Activated naive CD4-positive, alpha-beta T cell treated with anti-CD3 and anti-CD28 coated beads, Interleukin-2, amount 10 ng/mL, durations not matched to agents 7 days and 5 days (primary cell): ENCODE measurements at regions not wholly inside any gene's neighbourhood (a gene's known extent, or its start where the extent isn't known, plus 50 kb on each side); places are given as distances from the start of the nearest gene placed in this dataset.

Source experiments
- CTCF ChIA-PET: fragments of 350-600 bp; sonication (Branson Sonifier 250); formaldehyde crosslinking; loops from one replicate; lab custom pipeline; 2021; ENCODE audit warnings: antibody characterized with exemption; lab: Charles Lee
- DNase-seq: peaks from one replicate; pipeline ENCODE4 v3.0.0-alpha.2; 2020
- H3K27ac Mint-ChIP-seq: one replicate; pipeline ENCODE4 v1.8.0; 2021; ENCODE audit warnings: mild to moderate bottlenecking, moderate library complexity, mixed read lengths
- H3K27me3 Mint-ChIP-seq: one replicate; pipeline ENCODE4 v1.8.0; 2021; ENCODE audit warnings: mild to moderate bottlenecking, mixed read lengths
- H3K36me3 Mint-ChIP-seq: one replicate; pipeline ENCODE4 v1.8.0; 2021; ENCODE audit warnings: mixed read lengths
- H3K4me1 Mint-ChIP-seq: one replicate; pipeline ENCODE4 v1.8.0; 2021; ENCODE audit warnings: mixed read lengths
- H3K4me3 Mint-ChIP-seq: one replicate; pipeline ENCODE4 v1.8.0; 2021; ENCODE audit warnings: mild to moderate bottlenecking, moderate library complexity, mixed read lengths
- H3K9me3 Mint-ChIP-seq: one replicate; pipeline ENCODE4 v1.8.0; 2021; ENCODE audit warnings: mixed read lengths

- no peak for DNase-seq
- H3K27me3 Mint-ChIP-seq = no peaks in the 10 kb centered on the region
- no peak overlapping the region for H3K4me3 Mint-ChIP-seq
- no peak overlapping the region for H3K27ac Mint-ChIP-seq
- no peaks in the 10 kb centered on the region for H3K4me1 Mint-ChIP-seq
- no peaks in the 10 kb centered on the region for H3K36me3 Mint-ChIP-seq
- CTCF ChIA-PET = no interaction called here
- no peaks in the 10 kb centered on the region for H3K9me3 Mint-ChIP-seq
Measured at GRCh38 chr12:46884362-46884761, 58.6 kb upstream of the SLC38A4 start.

DNA sequence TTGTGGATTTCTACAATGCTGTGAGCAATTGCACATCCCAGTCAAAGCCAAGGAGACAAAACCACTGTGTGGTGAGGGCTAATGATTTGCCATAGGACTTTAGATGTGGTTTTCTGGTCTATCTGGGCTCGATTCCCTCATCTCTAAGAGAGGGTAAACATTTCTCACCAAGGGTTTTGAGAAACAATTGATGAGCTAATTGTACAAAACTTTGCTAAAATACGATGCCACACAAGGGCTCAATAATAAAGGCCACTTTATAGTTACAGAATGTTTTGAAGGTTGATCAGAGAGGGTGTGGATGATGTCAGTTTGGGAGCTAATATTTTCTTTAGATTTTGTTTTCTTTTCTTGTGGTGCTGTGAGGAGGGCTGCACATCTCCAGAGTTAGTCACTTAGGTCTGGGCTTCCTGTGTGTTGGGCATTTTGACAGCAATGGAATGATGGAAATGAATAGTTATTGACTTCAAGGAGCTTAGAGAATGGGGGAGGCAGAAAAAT, 60.8 kb upstream of the SLC38A4 start:
- no peak for DNase-seq
- Mint-ChIP-seq H3K36me3 (no peaks in the 10 kb centered on the region), H3K27me3 (no peaks in the 10 kb centered on the region), H3K27ac (no peak overlapping the region), H3K9me3 (no peaks in the 10 kb centered on the region), H3K4me3 (no peak overlapping the region), H3K4me1 (no peaks in the 10 kb centered on the region)
- CTCF ChIA-PET = no interaction called here

DNA sequence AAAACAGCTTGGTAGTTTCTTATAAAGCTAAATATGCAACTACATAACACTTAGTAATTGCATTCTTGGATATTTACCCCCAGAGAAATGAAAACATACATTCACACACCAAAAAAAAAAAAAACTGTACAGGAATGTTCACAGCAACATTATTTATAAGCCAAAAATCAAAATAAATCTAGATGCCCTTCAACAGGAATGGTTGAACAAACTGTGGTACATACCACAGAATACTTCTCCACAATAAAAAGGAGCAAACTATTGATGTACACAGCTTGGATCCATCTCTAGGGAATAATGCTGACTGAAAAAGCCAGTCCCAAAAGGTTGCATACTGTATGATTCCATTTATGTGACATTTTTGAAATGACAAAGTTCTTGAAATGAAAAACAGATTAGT, 62.1 kb upstream of the SLC38A4 start:
- no peak for DNase-seq
- Mint-ChIP-seq H3K36me3 (no peaks in the 10 kb centered on the region), H3K9me3 (no peaks in the 10 kb centered on the region), H3K27me3 (peaks cover 4% of the 10 kb centered on the region), H3K27ac (no peak overlapping the region), H3K4me1 (no peaks in the 10 kb centered on the region), H3K4me3 (no peak overlapping the region)
- CTCF ChIA-PET = no interaction called here

- no peak for DNase-seq
- Mint-ChIP-seq H3K4me3 (no peak overlapping the region), H3K36me3 (no peaks in the 10 kb centered on the region), H3K27me3 (peaks cover 4% of the 10 kb centered on the region), H3K9me3 (no peaks in the 10 kb centered on the region), H3K27ac (no peak overlapping the region), H3K4me1 (no peaks in the 10 kb centered on the region)
- CTCF ChIA-PET = no interaction called here
Measured at GRCh38 chr12:46888568-46888967, 62.8 kb upstream of the SLC38A4 start.

DNA sequence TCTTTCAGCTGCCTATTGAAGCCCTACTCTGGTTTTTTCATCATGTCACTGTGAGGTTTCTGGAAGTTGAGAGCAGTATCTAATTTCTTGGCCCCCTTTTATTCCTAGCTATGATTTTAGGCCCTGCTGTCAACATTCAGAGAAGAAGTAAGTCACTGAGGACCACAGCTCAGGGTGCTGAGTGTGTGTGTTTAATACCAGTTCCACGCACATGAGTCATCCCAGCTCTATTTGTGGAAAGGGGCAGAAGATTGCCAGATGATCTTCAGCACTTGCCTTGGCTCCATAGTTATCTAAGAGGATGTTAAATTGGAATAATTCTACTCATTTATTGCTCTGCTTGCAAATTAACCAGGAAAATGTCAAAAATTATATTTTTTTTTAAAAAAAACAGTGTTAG, 65.5 kb upstream of the SLC38A4 start:
- Mint-ChIP-seq H3K4me3 (no peak overlapping the region), H3K9me3 (no peaks in the 10 kb centered on the region), H3K27me3 (peaks cover 4% of the 10 kb centered on the region), H3K36me3 (no peaks in the 10 kb centered on the region), H3K4me1 (no peaks in the 10 kb centered on the region), H3K27ac (no peak overlapping the region)
- CTCF ChIA-PET = no interaction called here
- no peak for DNase-seq

- peaks cover 4% of the 10 kb centered on the region for H3K27me3 Mint-ChIP-seq
- no peaks in the 10 kb centered on the region for H3K36me3 Mint-ChIP-seq
- H3K4me1 Mint-ChIP-seq = peaks cover 2% of the 10 kb centered on the region
- no peak overlapping the region for H3K4me3 Mint-ChIP-seq
- CTCF ChIA-PET = no interaction called here
- H3K27ac Mint-ChIP-seq = no peak overlapping the region
- DNase-seq = no peak
- no peaks in the 10 kb centered on the region for H3K9me3 Mint-ChIP-seq
Measured at GRCh38 chr12:46892034-46892705, 66.4 kb upstream of the SLC38A4 start.

DNA sequence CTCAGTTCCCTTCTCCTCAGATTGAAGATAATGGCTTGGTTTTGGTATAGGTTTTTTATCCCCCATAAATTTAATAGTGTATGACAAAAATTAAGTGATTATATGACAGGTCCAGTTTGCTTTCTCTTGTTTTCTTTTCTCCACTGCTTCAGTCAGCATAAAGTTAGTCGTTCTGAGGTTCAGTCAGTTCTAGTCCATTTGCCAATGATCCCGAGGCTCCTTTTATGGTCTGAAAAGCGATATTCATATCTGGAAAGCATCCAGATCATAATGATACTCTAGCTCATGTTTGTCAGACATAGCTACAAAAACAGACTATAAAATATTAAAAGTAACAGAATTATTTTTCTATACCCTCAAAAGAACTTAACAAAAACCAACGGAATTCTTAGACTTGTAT, 67.1 kb upstream of the SLC38A4 start:
- H3K36me3 Mint-ChIP-seq = no peaks in the 10 kb centered on the region
- H3K4me1 Mint-ChIP-seq = peaks cover 5% of the 10 kb centered on the region
- H3K27me3 Mint-ChIP-seq = peaks cover 4% of the 10 kb centered on the region
- H3K27ac Mint-ChIP-seq = no peak overlapping the region
- no peaks in the 10 kb centered on the region for H3K9me3 Mint-ChIP-seq
- CTCF ChIA-PET = no interaction called here
- no peak overlapping the region for H3K4me3 Mint-ChIP-seq
- DNase-seq = no peak

DNA sequence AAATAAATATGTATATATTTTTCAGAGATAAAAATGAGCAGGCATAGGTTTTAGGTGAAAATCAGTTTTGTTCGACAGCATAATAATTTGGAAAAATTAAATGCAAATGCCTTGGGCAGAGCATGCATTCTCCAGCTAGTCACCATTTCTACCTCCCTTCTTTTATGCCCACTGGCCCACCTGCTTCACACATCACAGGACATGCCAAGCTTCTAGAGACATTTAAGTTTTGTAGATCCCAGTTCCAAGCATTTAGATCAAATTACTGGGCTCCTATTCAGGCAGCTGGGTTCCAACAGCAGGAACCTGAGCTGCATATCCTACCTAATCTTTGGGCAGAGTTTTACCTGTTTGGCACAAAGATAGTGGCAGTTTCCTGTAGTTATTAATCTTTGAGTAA, 67.6 kb upstream of the SLC38A4 start:
- no peak overlapping the region for H3K4me3 Mint-ChIP-seq
- no peaks in the 10 kb centered on the region for H3K36me3 Mint-ChIP-seq
- H3K4me1 Mint-ChIP-seq = peaks cover 9% of the 10 kb centered on the region
- H3K9me3 Mint-ChIP-seq = no peaks in the 10 kb centered on the region
- DNase-seq = no peak
- CTCF ChIA-PET = interaction anchor here (0.7 kb wide), 1 partner anchor 80 kb away, joined by 3 read pairs; no protein-coding TSS in a partner anchor
- no peak overlapping the region for H3K27ac Mint-ChIP-seq
- peaks cover 4% of the 10 kb centered on the region for H3K27me3 Mint-ChIP-seq

DNA sequence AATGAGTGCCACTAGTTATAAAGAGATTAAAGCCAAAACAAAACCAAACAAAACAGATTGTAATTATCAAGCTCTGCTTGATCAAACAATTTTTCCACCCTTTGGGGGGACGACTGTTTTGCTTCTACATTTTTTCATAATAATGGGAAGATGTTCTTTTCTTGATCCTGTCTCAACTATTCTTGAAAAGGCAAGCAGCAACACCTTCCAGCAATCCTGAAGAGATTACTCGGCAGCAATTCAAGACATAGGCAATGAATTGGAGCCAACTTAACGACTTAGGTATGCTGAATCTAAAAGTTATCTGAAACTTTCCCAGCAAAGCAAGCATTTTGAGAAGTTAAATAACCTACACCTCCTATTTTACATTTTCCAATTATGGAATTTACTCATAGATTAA, 69.9 kb upstream of the SLC38A4 start:
- Mint-ChIP-seq H3K4me1 (peaks cover 9% of the 10 kb centered on the region), H3K9me3 (no peaks in the 10 kb centered on the region), H3K27ac (no peak overlapping the region), H3K36me3 (no peaks in the 10 kb centered on the region), H3K4me3 (no peak overlapping the region), H3K27me3 (peaks cover 4% of the 10 kb centered on the region)
- DNase-seq = no peak
- CTCF ChIA-PET = no interaction called here

GRCh38 chr12:46896680-46897079, 70.9 kb upstream of the SLC38A4 start:
- no peak overlapping the region for H3K27ac Mint-ChIP-seq
- no peak for DNase-seq
- CTCF ChIA-PET = no interaction called here
- peaks cover 4% of the 10 kb centered on the region for H3K27me3 Mint-ChIP-seq
- no peaks in the 10 kb centered on the region for H3K36me3 Mint-ChIP-seq
- H3K9me3 Mint-ChIP-seq = no peaks in the 10 kb centered on the region
- H3K4me1 Mint-ChIP-seq = peaks cover 9% of the 10 kb centered on the region
- H3K4me3 Mint-ChIP-seq = no peak overlapping the region

GRCh38 chr12:46898152-46898931, 72.5 kb upstream of the SLC38A4 start:
- Mint-ChIP-seq H3K9me3 (no peaks in the 10 kb centered on the region), H3K27me3 (no peaks in the 10 kb centered on the region), H3K27ac (no peak overlapping the region), H3K4me1 (peaks cover 9% of the 10 kb centered on the region), H3K4me3 (no peak overlapping the region), H3K36me3 (no peaks in the 10 kb centered on the region)
- DNase-seq = no peak
- CTCF ChIA-PET = no interaction called here

GRCh38 chr12:46898989-46899388, 73.2 kb upstream of the SLC38A4 start:
- H3K27ac Mint-ChIP-seq = no peak overlapping the region
- no peak for DNase-seq

GRCh38 chr12:46900734-46901463, 75.1 kb upstream of the SLC38A4 start:
- no peak overlapping the region for H3K4me3 Mint-ChIP-seq
- CTCF ChIA-PET = no interaction called here
- no peaks in the 10 kb centered on the region for H3K36me3 Mint-ChIP-seq
- peaks cover 5% of the 10 kb centered on the region for H3K27me3 Mint-ChIP-seq
- DNase-seq = no peak
- H3K27ac Mint-ChIP-seq = no peak overlapping the region
- H3K9me3 Mint-ChIP-seq = no peaks in the 10 kb centered on the region
- peaks cover 9% of the 10 kb centered on the region for H3K4me1 Mint-ChIP-seq

More at GRCh38 chr12:46898989-46899388, 73.2 kb upstream of the SLC38A4 start:
- H3K27me3 Mint-ChIP-seq = no peaks in the 10 kb centered on the region
- H3K9me3 Mint-ChIP-seq = no peaks in the 10 kb centered on the region
- no peak overlapping the region for H3K4me3 Mint-ChIP-seq
- CTCF ChIA-PET = no interaction called here
- H3K36me3 Mint-ChIP-seq = no peaks in the 10 kb centered on the region
- peaks cover 9% of the 10 kb centered on the region for H3K4me1 Mint-ChIP-seq

- H3K36me3 Mint-ChIP-seq = no peaks in the 10 kb centered on the region
- no peaks in the 10 kb centered on the region for H3K9me3 Mint-ChIP-seq
Measured at GRCh38 chr12:46901464-46902205, 75.8 kb upstream of the SLC38A4 start.

More at GRCh38 chr12:46901464-46902205, 75.8 kb upstream of the SLC38A4 start:
- CTCF ChIA-PET = no interaction called here
- Mint-ChIP-seq H3K27ac (no peak overlapping the region), H3K4me1 (peaks cover 9% of the 10 kb centered on the region), H3K27me3 (peaks cover 5% of the 10 kb centered on the region), H3K4me3 (no peak overlapping the region)
- DNase-seq = no peak
